DOHH2 (cell line): ENCODE measurements at regions not wholly inside any gene's neighbourhood (a gene's known extent, or its start where the extent isn't known, plus 50 kb on each side); places are given as distances from the start of the nearest gene placed in this dataset.
"Not testable (repeated sequence)": the region's sequence is repeated elsewhere in the genome, so short reads cannot be mapped to it uniquely, and the experiment has no call there.

Experiments used
- H3F3A ChIP-seq: fragments of 200-600 bp; sonication (generic), shearing (Covaris generic); 2 replicates; pipeline ENCODE4 v1.6.0; 2016; ENCODE audit warnings: antibody characterized with exemption, mild to moderate bottlenecking; ENCODE audit not compliant: control insufficient read depth, insufficient read depth
- H3K27ac ChIP-seq: fragments of 200-600 bp; sonication (generic); 2 replicates; pipeline ENCODE4 v1.5.1; 2014; ENCODE audit warnings: low read depth, mild to moderate bottlenecking, low read length, moderate library complexity
- H3K27me3 ChIP-seq: fragments of 200-600 bp; sonication (generic); 2 replicates; pipeline ENCODE4 v1.6.1; 2014; ENCODE audit warnings: mild to moderate bottlenecking, low read length, mixed read lengths; ENCODE audit not compliant: control insufficient read depth
- H3K36me3 ChIP-seq: fragments of 200-600 bp; sonication (generic); 2 replicates; pipeline ENCODE4 v1.6.1; 2014; ENCODE audit warnings: mild to moderate bottlenecking, low read length, moderate library complexity, mixed read lengths; ENCODE audit not compliant: control insufficient read depth
- H3K4me1 ChIP-seq: fragments of 200-600 bp; sonication (generic); 2 replicates; pipeline ENCODE4 v1.6.1; 2014; ENCODE audit warnings: mild to moderate bottlenecking, low read length, mixed read lengths; ENCODE audit not compliant: control insufficient read depth
- H3K4me2 ChIP-seq: fragments of 200-600 bp; sonication (generic); 2 replicates; pipeline ENCODE4 v1.6.0; 2014; ENCODE audit warnings: mild to moderate bottlenecking, low read length, moderate library complexity
- H3K4me3 ChIP-seq: fragments of 200-600 bp; sonication (generic); 2 replicates; pipeline ENCODE4 v1.5.1; 2014; ENCODE audit warnings: mild to moderate bottlenecking, low read length, mixed read lengths
- H3K79me2 ChIP-seq: fragments of 200-600 bp; sonication (generic); 2 replicates; pipeline ENCODE4 v1.6.1; 2014; ENCODE audit warnings: mild to moderate bottlenecking, low read length, mixed read lengths; ENCODE audit not compliant: control insufficient read depth
- H3K9me2 ChIP-seq: fragments of 200-600 bp; sonication (generic); replicated peaks from 2 replicates; pipeline ENCODE4 v1.6.1; 2014; ENCODE audit warnings: mild to moderate bottlenecking, low read length, mixed read lengths; ENCODE audit not compliant: control insufficient read depth
- H3K9me3 ChIP-seq: fragments of 200-600 bp; sonication (generic); 2 replicates; pipeline ENCODE4 v1.6.1; 2014; ENCODE audit warnings: antibody characterized with exemption, low read length, mixed read lengths; ENCODE audit not compliant: control insufficient read depth, insufficient read depth
- H4K20me1 ChIP-seq: fragments of 200-600 bp; sonication (generic); 2 replicates; pipeline ENCODE4 v1.6.0; 2014; ENCODE audit warnings: low read depth, mild to moderate bottlenecking, antibody characterized with exemption, low read length, moderate library complexity; ENCODE audit not compliant: control insufficient read depth, insufficient read depth
- CTCF ChIP-seq: fragments of 200-600 bp; sonication (generic); IDR thresholded peaks from one replicate; pipeline ENCODE4 v1.5.1; 2014; ENCODE audit warnings: antibody characterized with exemption, mild to moderate bottlenecking, low read depth, low read length; ENCODE audit not compliant: poor library complexity, severe bottlenecking
- EZH2phosphoT487 ChIP-seq: fragments of 200-600 bp; sonication (generic); IDR thresholded peaks from 2 replicates; pipeline ENCODE4 v1.6.1; 2017; ENCODE audit warnings: borderline replicate concordance, mild to moderate bottlenecking, antibody characterized with exemption, low read length, moderate library complexity, mixed read lengths

- Histone ChIP-seq H3K9me2 (no peaks in the 10 kb centered on the region), H3K9me3 (no peaks in the 10 kb centered on the region), H3K79me2 (no peaks in the 10 kb centered on the region), H4K20me1 (no peaks in the 10 kb centered on the region), H3K4me3 (no peak overlapping the region), H3F3A (no peaks in the 10 kb centered on the region), H3K4me2 (no peak overlapping the region), H3K27ac (no peak overlapping the region), H3K4me1 (no peaks in the 10 kb centered on the region), H3K27me3 (no peaks in the 10 kb centered on the region), H3K36me3 (no peaks in the 10 kb centered on the region)
- no peak for TF ChIP-seq EZH2phosphoT487
- TF ChIP-seq CTCF: no peak
These were observed 602.7 kb downstream of the NXPH1 start for GRCh38 chr7:9036080-9036479.

GRCh38 chr7:9071160-9071762, 637.9 kb downstream of the NXPH1 start:
- H3K4me1 ChIP-seq: no peaks in the 10 kb centered on the region
- H4K20me1 ChIP-seq: no peaks in the 10 kb centered on the region
- H3K9me2 ChIP-seq: no peaks in the 10 kb centered on the region
- no peaks in the 10 kb centered on the region for H3K9me3 ChIP-seq
- H3K4me2 ChIP-seq: no peak overlapping the region
- no peak overlapping the region for H3K4me3 ChIP-seq
- H3K79me2 ChIP-seq: no peaks in the 10 kb centered on the region
- TF ChIP-seq CTCF: no peak
- TF ChIP-seq EZH2phosphoT487: no peak
- no peaks in the 10 kb centered on the region for H3K36me3 ChIP-seq
- no peaks in the 10 kb centered on the region for H3F3A ChIP-seq
- H3K27ac ChIP-seq: no peak overlapping the region
- H3K27me3 ChIP-seq: no peaks in the 10 kb centered on the region

GRCh38 chr7:9075774-9076173, 642.4 kb downstream of the NXPH1 start:
- H4K20me1 ChIP-seq, H3F3A ChIP-seq, H3K27ac ChIP-seq, H3K9me3 ChIP-seq, H3K9me2 ChIP-seq, H3K4me1 ChIP-seq, H3K27me3 ChIP-seq, H3K36me3 ChIP-seq, H3K79me2 ChIP-seq, H3K4me2 ChIP-seq, H3K4me3 ChIP-seq: not testable (repeated sequence)

- Histone ChIP-seq H3K4me2 (no peak overlapping the region), H3K36me3 (no peaks in the 10 kb centered on the region), H3K79me2 (no peaks in the 10 kb centered on the region), H3K9me3 (no peaks in the 10 kb centered on the region), H4K20me1 (no peaks in the 10 kb centered on the region), H3K27ac (no peak overlapping the region), H3K4me3 (no peak overlapping the region), H3K27me3 (no peaks in the 10 kb centered on the region), H3F3A (no peaks in the 10 kb centered on the region), H3K4me1 (no peaks in the 10 kb centered on the region), H3K9me2 (no peaks in the 10 kb centered on the region)
- TF ChIP-seq EZH2phosphoT487: no peak
- TF ChIP-seq CTCF: no peak
These were observed 648.8 kb downstream of the NXPH1 start for GRCh38 chr7:9082203-9082602.
